WERI-Rb-1 (cell line): ENCODE measurements at regions not wholly inside any gene's neighbourhood (a gene's known extent, or its start where the extent isn't known, plus 50 kb on each side); places are given as distances from the start of the nearest gene placed in this dataset.
"Not testable (repeated sequence)": the region's sequence is repeated elsewhere in the genome, so short reads cannot be mapped to it uniquely, and the experiment has no call there.

Experiments used
- DNase-seq: peaks from one replicate; pipeline ENCODE4 v3.0.0-alpha.2; 2020
- H3K27ac ChIP-seq: fragments of 250-450 bp; sonication (Bioruptor Pico); 2 replicates; pipeline ENCODE4 v1.5.1; 2020; ENCODE audit warnings: mild to moderate bottlenecking, moderate library complexity
- H3K27me3 ChIP-seq: fragments of 250-450 bp; sonication (Bioruptor Pico); 2 replicates; pipeline ENCODE4 v1.5.1; 2021; ENCODE audit warnings: mild to moderate bottlenecking, low read depth, moderate library complexity; ENCODE audit not compliant: insufficient read depth, severe bottlenecking
- H3K36me3 ChIP-seq: fragments of 250-450 bp; sonication (Bioruptor Pico); 2 replicates; pipeline ENCODE4 v1.5.1; 2020; ENCODE audit warnings: mild to moderate bottlenecking, moderate library complexity
- H3K4me3 ChIP-seq: 2 replicates; pipeline ENCODE4 v1.5.1; 2011; ENCODE audit warnings: low read depth, mild to moderate bottlenecking, control low read depth, low read length
- H3K9me3 ChIP-seq: fragments of 250-450 bp; sonication (Bioruptor Pico); 2 replicates; pipeline ENCODE4 v1.5.1; 2021; ENCODE audit warnings: mild to moderate bottlenecking, moderate library complexity; ENCODE audit not compliant: severe bottlenecking
- TF ChIP-seq, protein P1 (sequence below): IDR thresholded peaks from 2 replicates; pipeline ENCODE4 v1.5.1; 2011; ENCODE audit warnings: low read depth, mild to moderate bottlenecking, control low read depth, inconsistent platforms, low read length

DNA sequence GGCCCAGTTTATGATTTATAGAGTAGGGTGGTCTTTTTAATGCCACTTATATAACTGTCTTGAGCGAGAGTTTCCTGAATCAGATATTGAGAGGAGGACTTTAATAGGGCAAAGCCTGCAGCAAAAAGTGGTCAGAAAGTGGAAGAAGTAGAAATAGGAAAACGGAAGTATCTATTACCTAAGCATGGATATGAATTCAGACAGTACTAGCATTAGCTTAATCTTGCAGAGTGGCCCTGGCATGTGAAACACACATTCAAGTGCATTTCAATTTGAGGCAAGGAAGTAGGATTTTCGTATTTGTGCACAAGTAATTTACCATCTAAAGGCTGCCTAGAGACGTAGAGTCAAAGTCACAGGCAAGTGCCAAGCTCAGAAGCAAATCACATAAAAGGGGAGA lies 622.3 kb downstream of the DIPK2A start:
- DNase-seq: no peak

DNA sequence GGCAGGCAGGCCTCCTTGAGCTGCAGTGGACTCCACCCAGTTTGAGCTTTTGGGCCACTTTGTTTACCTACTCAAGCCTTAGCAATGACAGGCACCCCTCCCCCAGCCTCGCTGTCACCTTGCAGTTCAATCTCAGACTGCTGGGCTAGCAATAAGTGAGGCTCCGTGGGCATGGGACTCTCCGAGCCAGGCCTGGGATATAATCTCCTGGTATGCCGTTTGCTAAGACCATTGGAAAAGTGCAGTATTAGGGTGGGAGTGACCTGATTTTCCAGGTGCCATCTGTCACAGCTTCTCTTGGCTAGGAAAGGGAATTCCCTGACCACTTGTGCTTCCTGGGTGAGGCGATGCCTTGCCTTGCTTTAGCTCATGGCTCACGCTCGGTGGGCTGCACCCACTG lies 648.6 kb downstream of the DIPK2A start:
- H3K36me3 ChIP-seq, H3K27me3 ChIP-seq, H3K4me3 ChIP-seq, H3K9me3 ChIP-seq: not testable (repeated sequence)
- peak; percentile 72 for DNase-seq
- H3K27ac ChIP-seq: peak overlapping the region; percentile 40

More for the DNA sequence above, 622.3 kb downstream of the DIPK2A start:
- H3K36me3 ChIP-seq: no peaks in the 10 kb centered on the region
- peaks cover 2% of the 10 kb centered on the region for H3K9me3 ChIP-seq
- no peak overlapping the region for H3K27ac ChIP-seq
- no peaks in the 10 kb centered on the region for H3K27me3 ChIP-seq
- no peak overlapping the region for H3K4me3 ChIP-seq
- TF ChIP-seq, protein P1, sequence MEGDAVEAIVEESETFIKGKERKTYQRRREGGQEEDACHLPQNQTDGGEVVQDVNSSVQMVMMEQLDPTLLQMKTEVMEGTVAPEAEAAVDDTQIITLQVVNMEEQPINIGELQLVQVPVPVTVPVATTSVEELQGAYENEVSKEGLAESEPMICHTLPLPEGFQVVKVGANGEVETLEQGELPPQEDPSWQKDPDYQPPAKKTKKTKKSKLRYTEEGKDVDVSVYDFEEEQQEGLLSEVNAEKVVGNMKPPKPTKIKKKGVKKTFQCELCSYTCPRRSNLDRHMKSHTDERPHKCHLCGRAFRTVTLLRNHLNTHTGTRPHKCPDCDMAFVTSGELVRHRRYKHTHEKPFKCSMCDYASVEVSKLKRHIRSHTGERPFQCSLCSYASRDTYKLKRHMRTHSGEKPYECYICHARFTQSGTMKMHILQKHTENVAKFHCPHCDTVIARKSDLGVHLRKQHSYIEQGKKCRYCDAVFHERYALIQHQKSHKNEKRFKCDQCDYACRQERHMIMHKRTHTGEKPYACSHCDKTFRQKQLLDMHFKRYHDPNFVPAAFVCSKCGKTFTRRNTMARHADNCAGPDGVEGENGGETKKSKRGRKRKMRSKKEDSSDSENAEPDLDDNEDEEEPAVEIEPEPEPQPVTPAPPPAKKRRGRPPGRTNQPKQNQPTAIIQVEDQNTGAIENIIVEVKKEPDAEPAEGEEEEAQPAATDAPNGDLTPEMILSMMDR: no peak

DNA sequence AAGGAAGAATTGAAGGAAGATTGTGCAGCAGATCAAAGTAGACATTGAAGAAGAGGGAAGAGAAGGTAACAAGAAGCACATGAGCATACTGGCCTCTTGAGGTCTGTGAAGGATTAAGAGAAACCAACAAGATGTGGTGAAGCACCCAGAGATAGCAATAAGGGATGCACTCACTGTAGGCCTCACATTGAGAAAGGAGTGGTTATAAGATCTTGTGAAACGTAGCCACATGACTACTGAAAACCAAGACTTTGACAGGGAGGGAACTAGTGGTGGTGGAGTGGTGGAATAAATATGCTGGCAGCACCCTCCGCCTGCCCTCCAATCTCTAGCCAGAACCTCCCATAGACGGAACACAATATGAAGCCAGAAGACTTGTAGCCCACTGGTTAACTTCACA lies 651.2 kb downstream of the DIPK2A start:
- Histone ChIP-seq H3K27ac (no peak overlapping the region), H3K36me3 (no peaks in the 10 kb centered on the region), H3K4me3 (no peak overlapping the region), H3K27me3 (no peaks in the 10 kb centered on the region), H3K9me3 (no peaks in the 10 kb centered on the region)
- TF ChIP-seq, protein P1: no peak
- no peak for DNase-seq

DNA sequence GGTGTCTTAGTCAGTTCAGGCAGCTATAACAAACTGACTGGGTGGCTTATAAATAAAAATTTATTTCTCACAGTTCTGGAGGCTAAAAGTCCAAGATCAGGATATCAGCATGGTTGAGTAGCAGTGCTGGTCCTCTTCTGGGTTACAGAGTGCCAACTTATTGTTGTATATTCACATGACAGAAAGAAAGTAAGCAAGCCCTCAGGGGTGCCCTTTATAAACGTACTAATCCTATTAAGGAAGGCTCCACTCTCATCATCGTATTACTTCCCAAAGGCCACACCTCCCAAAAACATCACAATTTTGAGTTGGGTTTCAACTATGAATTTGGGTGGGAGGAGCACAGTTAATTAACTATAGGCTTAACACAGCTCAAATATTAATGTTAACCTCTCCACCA lies 653.0 kb downstream of the DIPK2A start:
- TF ChIP-seq, protein P1: no peak
- Histone ChIP-seq H3K4me3 (no peak overlapping the region), H3K9me3 (no peaks in the 10 kb centered on the region), H3K27me3 (no peaks in the 10 kb centered on the region), H3K27ac (no peak overlapping the region), H3K36me3 (no peaks in the 10 kb centered on the region)
- no peak for DNase-seq

DNA sequence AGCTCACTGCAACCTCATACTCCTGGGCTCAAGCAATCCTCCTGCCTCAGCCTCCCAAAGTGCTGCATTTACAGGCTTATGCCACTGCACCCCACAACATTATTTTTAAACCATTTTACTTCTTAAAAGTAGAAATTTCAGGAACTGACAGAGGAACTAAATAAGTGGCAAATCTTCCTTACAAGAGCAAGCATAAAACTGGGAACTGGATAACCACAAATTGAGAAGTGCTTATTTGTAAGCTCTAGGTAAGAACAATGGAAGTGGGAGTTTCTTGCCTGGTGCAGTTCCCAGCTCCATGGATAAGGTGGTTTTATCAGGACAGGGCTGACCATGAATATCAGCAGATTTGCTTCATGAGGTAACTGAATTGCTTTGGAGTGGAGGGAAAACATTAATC lies 655.2 kb downstream of the DIPK2A start:
- Histone ChIP-seq H3K4me3 (no peak overlapping the region), H3K27ac (no peak overlapping the region), H3K36me3 (no peaks in the 10 kb centered on the region), H3K27me3 (no peaks in the 10 kb centered on the region), H3K9me3 (no peaks in the 10 kb centered on the region)
- TF ChIP-seq, protein P1: no peak
- DNase-seq: no peak

DNA sequence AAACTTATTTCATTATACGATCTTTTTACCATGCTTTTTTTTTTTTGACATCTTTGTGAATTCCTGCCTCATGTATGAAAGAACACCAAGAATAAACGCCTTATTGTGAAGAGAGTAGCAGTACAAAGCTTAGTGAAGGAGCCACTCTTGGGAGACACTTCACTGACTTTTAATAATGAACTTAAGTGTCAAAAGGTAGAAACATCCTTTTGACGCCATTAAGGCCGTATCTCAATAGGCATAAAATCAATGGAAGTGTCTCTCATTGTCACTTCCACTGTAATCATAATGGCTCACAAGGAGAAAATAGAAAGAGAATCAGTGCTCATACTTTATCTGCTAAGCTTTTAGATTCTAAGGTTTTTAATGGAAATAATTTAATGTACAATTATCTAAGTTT lies 657.8 kb downstream of the DIPK2A start:
- H3K4me3 ChIP-seq: no peak overlapping the region
- TF ChIP-seq, protein P1: no peak
- H3K27ac ChIP-seq: no peak overlapping the region
- H3K36me3 ChIP-seq: no peaks in the 10 kb centered on the region
- no peaks in the 10 kb centered on the region for H3K27me3 ChIP-seq
- DNase-seq: no peak
- H3K9me3 ChIP-seq: no peaks in the 10 kb centered on the region
